ENCODE measurements at regions not wholly inside any gene's neighbourhood (a gene's known extent, or its start where the extent isn't known, plus 50 kb on each side); places are given as distances from the start of the nearest gene placed in this dataset.
"Not testable (repeated sequence)": the region's sequence is repeated elsewhere in the genome, so short reads cannot be mapped to it uniquely, and the experiment has no call there.

DNA sequence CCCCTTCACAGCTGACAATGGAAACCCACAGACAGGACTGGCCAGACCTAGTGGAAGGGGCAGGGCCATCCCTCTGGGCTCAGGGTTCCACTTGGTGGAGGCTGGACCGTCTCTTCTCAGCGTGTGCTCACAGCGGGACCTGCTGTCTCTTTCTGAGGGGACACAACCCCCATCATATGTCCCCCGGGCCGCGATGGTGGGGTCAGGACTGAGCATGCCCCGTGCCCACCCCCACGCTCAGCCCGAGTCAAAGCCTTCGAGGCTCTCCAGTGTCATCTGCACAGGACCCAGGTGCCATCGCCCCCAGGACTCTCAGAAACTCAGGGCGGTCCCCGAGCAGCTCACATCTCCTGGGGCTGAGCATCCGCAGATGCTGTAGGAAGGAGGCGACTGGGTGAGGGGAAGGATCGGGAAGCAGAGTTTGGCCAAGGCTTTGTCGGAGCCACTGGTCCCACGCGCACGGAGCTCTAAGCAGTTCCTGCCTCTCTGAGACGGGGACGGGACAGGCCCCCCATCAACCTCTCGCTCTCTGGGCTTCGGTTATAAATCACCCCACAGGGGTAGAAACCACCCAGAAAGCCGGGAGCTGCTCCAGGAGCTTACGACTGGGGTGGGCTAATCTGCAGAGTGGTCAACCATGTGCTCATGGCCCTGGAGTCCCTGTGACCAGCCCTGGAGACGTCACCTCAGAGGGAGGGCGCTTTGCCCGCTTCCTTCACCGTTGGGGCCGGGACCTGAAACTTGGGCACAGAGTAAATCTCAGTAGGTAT lies 183.4 kb upstream of the SULF2 start:
- DNase-seq (ENCODE audit: low spot score), result no peak
- intact Hi-C loops (cut with DNase I), result no loop called here

DNA sequence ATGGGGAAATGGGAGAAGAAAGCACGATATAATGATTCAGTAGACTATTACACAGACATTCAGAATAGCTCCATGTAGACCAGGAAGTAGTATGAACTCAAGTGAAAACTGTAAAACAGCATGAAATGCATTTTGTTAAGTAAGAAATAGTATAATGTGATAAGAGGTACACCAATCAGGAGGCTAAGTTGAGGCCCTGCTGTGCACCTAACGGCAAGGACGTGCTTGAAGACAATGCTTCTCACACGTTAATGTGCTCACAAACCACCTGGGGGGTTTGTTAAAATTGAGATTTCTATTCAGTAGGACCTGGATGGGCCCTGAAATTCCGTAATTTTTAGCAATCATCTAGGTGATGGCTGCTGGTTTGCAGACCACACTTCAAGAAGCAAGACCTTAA lies 178.9 kb upstream of the SULF2 start:
- intact Hi-C loops (cut with DNase I), result no loop called here
- no peak for DNase-seq (ENCODE audit: low spot score)

DNA sequence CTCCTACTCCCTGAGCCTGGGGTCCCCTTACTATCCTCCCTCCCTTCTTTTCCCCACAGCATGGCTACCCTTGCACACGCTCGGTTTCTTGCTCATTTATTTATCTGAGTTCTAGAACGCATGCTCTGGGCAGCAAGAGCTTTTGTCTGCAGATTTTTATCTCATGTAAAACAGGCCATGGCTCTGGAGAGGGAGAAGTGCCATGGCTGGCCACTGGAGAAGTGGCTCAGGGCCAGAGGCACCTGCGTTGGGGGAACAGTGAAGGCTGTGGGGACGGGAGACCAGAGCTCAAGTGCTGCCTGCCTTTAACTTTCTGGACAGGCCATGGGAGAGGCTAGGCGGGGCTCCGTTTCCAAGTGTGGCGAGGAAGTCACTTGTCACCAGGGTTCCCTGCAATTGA lies 177.7 kb upstream of the SULF2 start:
- intact Hi-C loops (cut with DNase I), result no loop called here
- no peak for DNase-seq (ENCODE audit: low spot score)

DNA sequence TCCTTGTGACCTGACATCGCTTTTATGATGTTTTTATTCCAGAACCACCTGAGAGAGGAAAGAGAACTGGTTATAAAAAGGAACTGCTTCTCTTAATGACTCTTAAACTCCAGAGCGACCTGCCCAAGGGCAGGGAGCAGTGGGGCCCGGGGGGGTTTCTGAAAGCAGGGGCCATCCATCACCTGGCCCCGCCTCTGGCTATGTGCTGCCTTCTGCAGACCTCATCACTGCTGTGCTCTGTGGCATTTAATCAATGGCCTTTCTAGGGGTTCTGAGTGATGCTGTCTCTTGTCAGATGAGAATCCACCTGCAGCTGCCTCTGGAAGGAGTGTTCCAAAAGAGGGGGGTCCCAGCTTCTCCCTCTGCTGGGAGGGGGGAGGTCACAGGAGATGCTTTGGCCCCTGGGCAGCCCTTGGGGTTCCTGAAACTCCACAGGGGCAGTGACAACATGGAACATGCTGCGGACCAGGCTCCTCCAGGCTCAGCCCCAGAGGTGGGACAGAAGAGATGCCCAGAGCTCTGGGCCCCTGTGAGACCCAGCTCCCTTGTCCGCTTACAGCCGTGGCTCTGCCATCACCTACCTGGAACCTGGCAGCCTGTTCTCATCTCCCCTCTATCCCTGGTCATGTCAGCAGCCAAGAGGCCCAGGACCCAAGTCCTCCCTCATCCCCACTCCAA lies 177.1 kb upstream of the SULF2 start:
- DNase-seq (ENCODE audit: low spot score), result no peak
- intact Hi-C loops (cut with DNase I), result no loop called here

DNA sequence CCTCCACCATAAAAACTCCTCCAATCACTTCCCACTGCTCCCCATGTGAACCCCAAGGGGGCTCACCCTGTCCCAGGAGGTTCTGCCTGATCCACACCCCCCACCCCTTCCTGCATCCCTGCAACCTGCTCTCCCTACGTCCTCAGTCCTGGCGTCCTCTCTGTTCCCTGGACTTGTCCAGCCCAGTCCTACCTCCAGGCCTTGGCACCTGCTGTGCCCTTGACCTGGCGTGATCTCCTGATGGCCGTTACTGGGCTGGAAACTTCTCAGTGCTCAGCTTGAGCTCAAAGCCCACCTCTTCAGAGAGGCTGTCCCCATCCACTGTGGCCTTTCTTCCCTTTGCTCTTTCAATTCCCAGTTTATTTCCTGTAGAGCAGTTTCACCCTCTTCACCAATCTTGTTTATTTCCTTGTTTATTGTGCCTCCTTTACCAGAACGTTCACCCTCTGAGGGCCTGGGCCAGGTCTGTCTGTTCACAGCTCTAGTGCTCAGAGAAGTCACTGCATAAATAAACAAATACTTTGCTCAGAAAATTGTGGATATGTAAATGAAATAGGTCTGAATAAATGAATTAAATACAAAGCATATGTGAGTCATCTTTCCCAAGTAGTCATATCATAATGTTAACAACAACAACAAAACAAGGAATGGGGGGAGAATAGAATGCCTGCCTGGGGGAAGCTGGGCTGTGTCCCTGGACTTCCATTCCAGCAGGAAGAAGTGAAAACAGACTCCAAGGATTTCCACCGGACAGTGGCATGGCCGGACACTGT lies 175.7 kb upstream of the SULF2 start:
- intact Hi-C loops (cut with DNase I), result no loop called here
- DNase-seq (ENCODE audit: low spot score), result no peak

DNA sequence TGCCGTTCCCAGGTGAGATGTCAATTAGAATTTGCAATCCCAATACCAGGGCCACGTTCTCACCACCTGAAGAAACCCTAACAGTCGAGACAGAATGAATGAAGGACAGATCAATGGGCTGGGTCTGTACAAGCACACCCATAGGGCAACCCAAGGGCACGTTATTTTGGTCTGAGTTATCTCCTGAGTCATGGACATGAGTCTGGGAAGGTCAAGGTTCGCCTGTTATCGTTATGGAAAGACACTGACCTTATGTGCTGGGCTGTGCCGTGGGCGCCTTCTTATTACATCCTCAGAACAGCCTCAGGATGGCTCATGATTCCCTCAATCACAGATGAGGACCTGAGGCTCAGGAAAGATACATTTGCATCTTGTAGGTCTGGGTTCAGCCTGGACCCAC lies 175.0 kb upstream of the SULF2 start:
- intact Hi-C loops (cut with DNase I), result no loop called here
- DNase-seq (ENCODE audit: low spot score), result no peak

DNA sequence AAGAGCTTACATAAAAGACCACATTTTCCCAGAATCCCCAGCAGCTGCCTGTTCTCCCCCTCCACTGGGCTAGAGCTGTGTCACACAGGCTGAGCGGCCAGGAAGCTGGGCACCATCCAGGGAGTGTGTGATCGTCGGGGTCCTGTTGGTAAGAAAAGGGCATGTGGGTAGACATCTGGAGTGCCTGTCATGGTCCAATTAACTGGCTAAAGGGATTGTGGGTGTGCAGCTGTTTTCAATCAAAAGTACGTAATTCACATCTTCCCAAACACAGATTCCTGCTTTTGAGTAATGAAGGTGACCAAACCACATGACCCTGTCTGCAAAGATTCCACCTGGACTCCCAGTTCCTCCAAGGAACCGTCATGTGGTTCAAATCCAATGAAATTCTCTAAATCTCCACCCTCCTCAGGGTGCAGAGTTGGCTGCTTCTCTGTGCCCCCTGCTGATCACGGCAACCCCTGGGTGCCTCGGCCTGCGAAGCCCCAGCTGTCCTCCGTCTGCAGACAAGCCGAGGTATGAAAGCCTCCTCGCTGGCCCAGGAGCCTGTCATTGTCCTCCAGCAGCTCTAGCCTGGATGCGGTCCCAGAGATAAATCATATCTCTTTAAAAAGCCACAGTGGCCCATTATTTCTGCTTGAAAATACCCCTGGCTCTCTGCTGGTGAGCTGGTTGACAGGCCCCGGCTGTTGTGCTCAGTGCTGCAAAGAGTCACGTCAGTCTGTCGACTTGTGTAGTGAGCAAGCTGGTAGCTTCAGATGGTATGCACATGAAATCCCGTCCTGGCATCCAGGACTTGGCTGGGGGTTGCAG lies 172.9 kb upstream of the SULF2 start:
- DNase-seq (ENCODE audit: low spot score); intact Hi-C loops (cut with DNase I): not testable (repeated sequence)

DNA sequence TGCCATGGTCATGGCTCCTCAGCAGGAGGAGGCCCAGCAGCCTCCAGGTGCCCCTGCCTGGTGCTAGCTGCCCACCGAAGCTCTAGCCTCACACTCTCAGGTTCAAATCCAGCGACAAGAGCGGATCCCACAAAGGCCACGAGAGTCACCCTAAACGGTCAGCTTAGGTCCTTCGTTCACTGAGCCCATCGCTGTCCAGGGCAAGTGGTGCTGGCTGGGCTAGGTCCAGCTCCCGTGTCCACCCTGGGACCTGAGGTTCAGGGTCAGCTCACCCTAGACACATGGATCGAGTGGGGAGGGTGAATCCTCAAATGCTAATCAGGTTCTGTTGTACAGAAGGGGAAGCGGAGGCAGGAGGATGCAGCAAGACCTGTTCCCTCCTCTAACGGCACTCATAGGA lies 171.9 kb upstream of the SULF2 start:
- intact Hi-C loops (cut with DNase I), result no loop called here
- no peak for DNase-seq (ENCODE audit: low spot score)

DNA sequence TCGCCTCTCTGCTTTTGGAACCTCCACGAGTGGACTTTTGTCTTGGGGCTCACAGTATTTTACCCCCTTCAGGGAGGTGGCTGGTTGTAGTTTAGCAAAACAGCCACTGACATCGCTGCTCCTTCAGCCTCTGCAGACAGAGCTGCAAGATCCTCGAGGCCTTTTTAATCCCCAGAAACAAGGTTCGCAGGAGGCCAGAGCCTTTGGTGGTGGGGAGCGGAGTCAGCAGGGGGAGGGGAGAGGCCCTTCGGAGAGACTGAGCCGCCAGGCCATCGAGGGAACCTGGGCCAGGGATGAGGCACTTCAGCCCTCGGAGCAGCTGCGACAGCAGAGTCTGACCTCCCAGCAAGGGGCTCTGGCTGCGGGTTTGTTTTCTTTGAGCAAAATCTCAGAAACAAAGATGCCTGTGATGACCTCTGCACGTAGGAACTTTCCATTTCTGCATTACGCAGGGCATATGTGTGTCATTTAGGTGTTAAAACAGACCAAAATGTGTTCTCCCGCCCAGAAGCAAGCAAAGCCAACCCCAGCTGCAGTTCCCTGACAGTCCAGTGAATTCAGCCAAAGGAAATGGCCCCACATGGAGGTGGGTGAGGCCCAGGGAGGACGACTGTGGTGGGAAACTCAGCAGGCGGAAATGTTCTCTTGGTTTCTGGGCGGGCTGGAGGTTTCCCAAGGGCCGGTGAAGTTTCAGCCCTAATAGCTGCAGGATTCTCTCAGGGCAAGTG lies 171.2 kb upstream of the SULF2 start:
- intact Hi-C loops (cut with DNase I), result no loop called here

DNA sequence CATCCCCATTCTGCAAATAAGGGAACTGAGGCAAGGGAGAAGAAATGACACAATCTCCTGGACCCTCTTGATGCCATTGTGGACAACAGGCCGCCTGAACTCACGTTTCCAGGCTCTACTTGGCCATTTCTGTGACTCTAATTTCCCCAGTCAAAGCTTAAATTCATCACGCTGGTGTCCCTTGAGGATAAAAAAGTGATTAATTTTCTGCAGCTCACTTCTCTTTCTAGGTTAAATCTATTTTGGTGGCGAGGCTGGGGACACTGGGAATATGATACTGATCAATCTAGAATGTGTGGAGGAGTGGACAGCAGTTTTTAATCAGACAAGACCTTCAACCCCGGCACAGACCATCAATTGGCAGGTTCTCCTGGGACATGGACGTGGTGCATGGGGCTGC lies 168.2 kb upstream of the SULF2 start:
- no peak for DNase-seq (ENCODE audit: low spot score)
- intact Hi-C loops (cut with DNase I), result no loop called here

More for the DNA sequence above, 171.2 kb upstream of the SULF2 start:
- DNase-seq (ENCODE audit: low spot score), result no peak

DNA sequence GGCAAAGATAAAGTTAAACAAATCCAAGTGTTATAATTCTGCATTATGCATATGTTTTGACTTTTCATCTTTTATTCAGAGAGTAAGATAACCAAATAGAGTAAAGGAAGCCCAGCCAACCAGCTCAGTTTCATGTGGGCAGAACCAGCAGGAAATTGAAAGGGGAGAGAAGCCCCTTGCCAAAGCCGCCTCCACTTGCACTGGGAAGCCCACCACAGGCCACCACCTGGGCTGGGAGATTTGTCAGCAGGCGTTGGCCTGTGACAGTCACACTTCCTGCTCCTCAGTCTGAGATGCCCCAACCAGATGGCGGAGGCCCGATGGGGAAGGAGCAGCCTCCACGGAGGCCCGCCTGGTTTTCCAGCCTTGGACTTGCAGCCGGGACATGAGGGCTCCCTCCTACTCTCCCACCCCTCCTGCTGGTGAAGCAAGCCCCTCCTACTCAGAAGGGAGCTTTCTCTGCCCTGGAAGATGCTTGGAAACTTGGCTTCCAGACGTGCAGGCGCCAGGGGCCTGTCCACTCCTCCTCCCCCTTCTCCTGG lies 166.8 kb upstream of the SULF2 start:
- intact Hi-C loops (cut with DNase I), result no loop called here
- DNase-seq (ENCODE audit: low spot score), result no peak

DNA sequence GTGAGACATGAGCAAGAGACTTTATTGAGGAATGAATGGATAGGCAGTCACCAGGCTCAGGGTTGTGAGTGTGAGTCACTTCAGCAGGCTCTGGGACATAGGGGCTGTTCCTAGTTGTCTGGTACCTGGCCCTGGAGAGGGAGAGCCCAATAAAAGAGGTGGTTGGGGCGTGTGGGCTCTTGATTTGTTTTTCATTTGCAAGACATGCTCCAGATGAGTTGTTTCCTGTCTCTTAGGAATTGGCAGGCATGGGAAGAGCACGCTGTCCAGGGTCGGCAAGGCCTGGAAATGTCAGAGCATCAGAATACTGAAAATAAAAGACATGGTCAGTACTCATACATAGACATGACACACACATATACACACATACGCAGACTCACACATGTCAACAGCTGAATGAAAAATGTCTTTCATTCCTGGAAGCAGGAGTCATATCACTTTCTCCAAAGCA lies 166.3 kb upstream of the SULF2 start:
- no peak for DNase-seq (ENCODE audit: low spot score)
- intact Hi-C loops (cut with DNase I), result no loop called here

DNA sequence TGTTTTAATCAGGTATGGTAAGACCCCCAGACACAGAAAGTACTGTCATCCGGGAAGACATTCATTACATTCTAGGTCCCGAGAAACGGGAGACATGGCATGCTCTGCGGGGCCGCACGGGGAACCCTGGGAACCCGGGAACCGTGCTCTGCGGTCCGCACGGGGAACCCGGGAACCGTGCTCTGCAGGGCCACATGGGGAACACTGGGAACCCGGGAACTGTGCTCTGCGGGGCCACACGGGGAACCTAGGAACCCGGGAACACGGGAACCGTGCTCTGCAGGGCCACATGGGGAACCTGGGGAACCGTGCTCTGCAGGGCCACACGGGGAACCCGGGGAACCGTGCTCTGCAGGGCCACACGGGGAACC lies 165.6 kb upstream of the SULF2 start:
- intact Hi-C loops (cut with DNase I), result no loop called here
- DNase-seq (ENCODE audit: low spot score), result no peak

DNA sequence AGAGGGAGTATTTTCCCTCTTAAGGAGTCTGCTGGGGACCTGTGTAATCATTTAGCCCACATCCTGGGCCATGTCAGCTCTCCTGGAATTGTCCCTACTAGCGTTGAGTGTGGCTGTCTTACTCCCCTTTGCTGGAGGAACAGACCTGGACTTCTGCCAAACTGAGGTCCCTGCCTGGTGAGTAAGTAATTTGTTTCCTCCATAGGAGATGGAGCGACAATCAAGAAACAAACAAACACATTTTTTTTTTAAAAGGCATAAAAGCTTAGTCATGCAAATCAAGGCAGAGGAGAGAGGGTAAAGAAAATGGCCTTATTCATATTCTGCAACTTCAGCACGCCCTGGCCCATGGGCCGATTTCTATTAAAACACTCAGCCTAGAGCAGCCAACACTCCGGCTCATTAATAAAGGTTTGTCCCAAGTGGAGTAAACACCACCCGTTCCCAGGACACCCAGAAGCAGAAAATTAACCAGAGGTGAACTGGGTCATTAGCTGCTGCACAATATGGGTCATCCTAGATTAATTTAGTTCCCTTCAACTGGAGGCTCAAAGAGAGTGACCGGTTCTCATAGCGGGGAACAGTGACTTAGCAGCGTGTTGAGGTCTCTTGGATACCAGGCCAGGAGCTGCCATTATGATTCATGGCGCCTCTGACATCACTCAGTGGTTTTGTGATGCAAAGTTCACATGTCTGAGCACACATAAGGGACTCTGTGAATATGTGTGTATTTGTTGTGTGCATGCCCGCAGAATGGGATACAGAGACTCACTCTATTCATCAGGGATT lies 165.0 kb upstream of the SULF2 start:
- intact Hi-C loops (cut with DNase I), result no loop called here
- no peak for DNase-seq (ENCODE audit: low spot score)

DNA sequence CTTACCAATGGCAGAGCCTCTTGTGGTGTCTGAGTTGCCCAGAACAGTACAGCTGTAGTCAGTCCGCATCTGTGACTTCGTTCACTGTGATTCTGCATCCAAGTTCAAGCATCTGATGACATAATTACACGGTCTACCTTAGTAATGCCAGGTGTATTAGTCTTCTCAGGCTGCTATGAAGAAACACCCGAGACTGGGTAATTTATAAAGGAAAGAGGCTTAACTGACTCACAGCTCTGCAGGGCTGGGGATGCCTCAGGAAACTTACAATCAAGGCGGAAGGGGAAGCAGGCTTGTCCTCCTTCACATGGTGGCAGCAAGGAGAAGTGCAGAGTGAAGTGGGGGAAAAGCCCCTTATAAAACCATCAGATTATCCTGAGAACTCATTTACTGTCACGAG lies 163.9 kb upstream of the SULF2 start:
- intact Hi-C loops (cut with DNase I), result no loop called here
- no peak for DNase-seq (ENCODE audit: low spot score)

DNA sequence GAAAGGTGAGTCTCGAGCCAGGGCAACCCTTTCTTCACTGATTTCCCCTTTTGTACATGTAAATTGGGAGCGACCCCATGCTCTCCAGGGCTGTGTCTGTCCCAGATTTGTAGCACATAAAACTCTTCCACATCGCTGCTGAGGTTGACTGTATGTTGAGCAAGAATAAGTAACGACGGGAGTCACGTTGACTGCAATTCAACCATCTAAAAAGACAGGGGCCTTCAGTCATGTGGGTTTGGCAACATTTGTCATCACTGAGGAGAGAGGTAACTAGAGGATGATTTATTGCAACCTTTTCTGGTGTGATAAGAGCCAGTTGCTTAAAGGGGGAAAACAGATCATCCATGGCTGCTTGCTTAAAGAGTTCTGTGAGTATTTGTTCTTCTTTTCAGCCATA lies 159.4 kb upstream of the SULF2 start:
- no peak for DNase-seq (ENCODE audit: low spot score)
- intact Hi-C loops (cut with DNase I), result no loop called here

DNA sequence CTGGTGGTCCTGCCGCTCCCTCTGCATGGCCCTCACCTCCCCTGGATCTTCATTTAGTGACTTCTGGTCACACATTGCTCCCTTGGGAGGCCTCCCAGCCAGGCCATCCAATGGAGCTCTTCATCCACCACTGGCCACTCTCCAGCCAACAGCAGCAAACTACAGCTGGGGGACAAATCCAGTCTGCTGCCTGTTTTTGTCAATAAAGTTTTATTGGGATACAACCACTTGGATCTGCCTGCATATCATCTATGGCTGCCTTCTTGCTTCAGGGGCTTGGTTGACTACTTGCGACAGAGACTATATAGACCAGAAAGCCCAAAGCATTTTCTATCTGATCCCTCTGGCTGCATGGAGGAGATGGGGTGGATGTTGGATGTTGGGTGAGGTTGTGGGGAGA lies 156.6 kb upstream of the SULF2 start:
- intact Hi-C loops (cut with DNase I), result no loop called here
- no peak for DNase-seq (ENCODE audit: low spot score)

DNA sequence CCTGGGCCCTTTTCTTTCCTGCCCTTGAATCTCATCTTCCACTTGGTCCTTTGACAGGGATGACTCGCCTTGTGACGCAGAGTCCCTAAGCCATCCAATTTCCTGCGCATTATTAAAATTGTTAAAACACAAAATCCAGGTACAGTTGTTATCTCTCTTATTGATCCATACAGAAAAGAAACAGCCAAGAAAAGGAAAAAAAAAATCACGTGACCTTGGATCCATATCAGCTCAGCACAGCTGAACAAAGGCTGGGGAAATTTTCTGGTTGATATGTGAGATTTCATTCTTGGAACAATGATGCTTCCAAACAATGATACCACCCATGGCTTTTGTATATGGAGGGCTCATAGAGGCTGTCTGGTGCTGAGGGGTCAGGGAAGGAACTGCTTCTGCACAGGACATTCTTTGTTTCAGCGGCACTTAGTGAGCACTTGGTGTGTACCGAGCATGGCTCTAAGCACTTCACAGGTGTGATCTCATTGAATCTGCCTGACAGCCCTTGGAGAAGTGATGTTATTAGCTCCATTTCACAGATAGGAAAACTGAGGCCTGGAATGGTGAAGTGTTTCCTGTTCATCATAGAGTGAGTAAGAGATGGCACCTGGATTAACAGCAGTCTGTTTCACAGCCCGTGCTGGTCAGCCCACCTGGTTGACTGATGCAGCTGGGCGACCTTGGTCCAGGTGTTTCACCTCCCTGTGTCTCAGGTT lies 155.0 kb upstream of the SULF2 start:
- intact Hi-C loops (cut with DNase I), result no loop called here

More for the DNA sequence above, 155.0 kb upstream of the SULF2 start:
- no peak for DNase-seq (ENCODE audit: low spot score)

Data from cardiac septum (tissue), 1 donor.